Adrenal gland (tissue), 5 donors: ENCODE measurements at regions not wholly inside any gene's neighbourhood (a gene's known extent, or its start where the extent isn't known, plus 50 kb on each side); places are given as distances from the start of the nearest gene placed in this dataset.

Experiments used
- POLR2A ChIP-seq, 2 donors: fragments of 450-650 bp; IDR thresholded peaks; one replicate each; pipeline ENCODE4 v1.6.1; 2017; ENCODE audit warnings: antibody characterized with exemption in 2 of 2, mild to moderate bottlenecking in 2 of 2, moderate library complexity in 1 of 2
- TF ChIP-seq, protein P1 (sequence below), 6 experiments: fragments of 450-650 bp in 4 of 6; fragments of 200-600 bp in 2 of 6; sonication (generic) in 1 of 6; IDR thresholded peaks; 1 replicate in 5 of 6; 2 replicates in 1 of 6; pipeline versions ENCODE4 v1.5.1 to v1.8.0; 2016 to 2021; ENCODE audit warnings: antibody characterized with exemption in 6 of 6, mild to moderate bottlenecking in 2 of 6, moderate library complexity in 1 of 6
- donor health status: DM: no; HTN: no; CAD: no.

DNA sequence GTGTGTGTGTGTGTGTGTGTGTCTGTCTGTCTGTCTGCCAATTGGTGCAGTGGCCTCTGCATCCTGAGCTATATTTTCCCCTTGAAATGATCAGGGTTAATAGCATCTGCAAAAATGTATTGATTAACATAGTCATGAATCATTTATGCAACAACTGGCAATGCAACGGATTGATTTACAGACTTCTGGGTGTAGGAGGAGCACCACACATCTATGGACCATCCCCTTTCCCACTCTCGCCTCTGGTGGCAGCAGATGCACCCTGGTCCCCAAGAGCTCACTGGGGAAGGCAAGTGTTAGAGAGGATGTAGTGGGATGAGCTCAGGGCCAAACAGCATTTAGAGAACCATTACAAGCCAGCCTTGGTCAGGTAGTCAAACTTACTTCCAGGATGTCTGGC is 272.7 kb upstream of the C2CD4B start:
- no peak for TF ChIP-seq POLR2A (IDR thresholded peaks at IDR 0.05)
- TF ChIP-seq, protein P1, sequence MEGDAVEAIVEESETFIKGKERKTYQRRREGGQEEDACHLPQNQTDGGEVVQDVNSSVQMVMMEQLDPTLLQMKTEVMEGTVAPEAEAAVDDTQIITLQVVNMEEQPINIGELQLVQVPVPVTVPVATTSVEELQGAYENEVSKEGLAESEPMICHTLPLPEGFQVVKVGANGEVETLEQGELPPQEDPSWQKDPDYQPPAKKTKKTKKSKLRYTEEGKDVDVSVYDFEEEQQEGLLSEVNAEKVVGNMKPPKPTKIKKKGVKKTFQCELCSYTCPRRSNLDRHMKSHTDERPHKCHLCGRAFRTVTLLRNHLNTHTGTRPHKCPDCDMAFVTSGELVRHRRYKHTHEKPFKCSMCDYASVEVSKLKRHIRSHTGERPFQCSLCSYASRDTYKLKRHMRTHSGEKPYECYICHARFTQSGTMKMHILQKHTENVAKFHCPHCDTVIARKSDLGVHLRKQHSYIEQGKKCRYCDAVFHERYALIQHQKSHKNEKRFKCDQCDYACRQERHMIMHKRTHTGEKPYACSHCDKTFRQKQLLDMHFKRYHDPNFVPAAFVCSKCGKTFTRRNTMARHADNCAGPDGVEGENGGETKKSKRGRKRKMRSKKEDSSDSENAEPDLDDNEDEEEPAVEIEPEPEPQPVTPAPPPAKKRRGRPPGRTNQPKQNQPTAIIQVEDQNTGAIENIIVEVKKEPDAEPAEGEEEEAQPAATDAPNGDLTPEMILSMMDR (IDR thresholded peaks at IDR 0.05), result no peak
